GM06990 (cell line): ENCODE measurements at regions not wholly inside any gene's neighbourhood (a gene's known extent, or its start where the extent isn't known, plus 50 kb on each side); places are given as distances from the start of the nearest gene placed in this dataset.

Source experiments
- DNase-seq: peaks from one replicate; pipeline ENCODE4 v3.0.0-alpha.2; 2011; ENCODE audit not compliant: insufficient read length; ENCODE audit errors: extremely low read depth
- H3K27me3 ChIP-seq: replicated peaks from 2 replicates; pipeline ENCODE4 v1.6.0; 2011; ENCODE audit warnings: low read length; ENCODE audit not compliant: control insufficient read depth, insufficient read depth
- H3K36me3 ChIP-seq: 2 replicates; pipeline ENCODE4 v1.5.1; 2011; ENCODE audit warnings: low read length; ENCODE audit not compliant: control insufficient read depth, insufficient read depth
- H3K4me3 ChIP-seq: replicated peaks from 2 replicates; pipeline ENCODE4 v1.5.1; 2011; ENCODE audit warnings: low read depth, mild to moderate bottlenecking, control low read depth, low read length
- TF ChIP-seq, protein P1 (sequence below): IDR thresholded peaks from 2 replicates; pipeline ENCODE4 v1.5.1; 2011; ENCODE audit warnings: low read length, control low read depth, mild to moderate bottlenecking, inconsistent platforms; ENCODE audit not compliant: insufficient read depth, poor library complexity, severe bottlenecking

DNA sequence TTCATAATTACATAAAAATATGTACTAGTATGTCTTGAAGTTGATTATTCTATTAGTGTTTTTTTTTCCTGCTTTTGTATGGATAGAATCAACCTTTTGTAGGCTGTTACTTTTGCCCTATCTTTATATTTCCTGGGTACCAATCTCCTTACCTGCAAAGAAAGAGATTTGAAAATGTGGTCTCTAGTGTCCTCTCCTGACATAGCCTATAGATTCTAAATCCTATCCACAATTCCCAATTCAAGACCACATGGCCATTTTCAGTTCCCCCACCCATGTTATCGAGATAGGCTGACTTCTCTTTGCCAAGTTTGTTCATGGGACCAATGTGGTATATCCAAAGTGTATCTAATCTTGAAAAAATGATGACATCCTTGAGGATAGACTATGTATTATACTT, 269.4 kb upstream of the SEMA3D start:
- Histone ChIP-seq H3K36me3 (no peaks in the 10 kb centered on the region), H3K4me3 (no peak overlapping the region), H3K27me3 (no peaks in the 10 kb centered on the region)
- DNase-seq = no peak
- TF ChIP-seq, protein P1, sequence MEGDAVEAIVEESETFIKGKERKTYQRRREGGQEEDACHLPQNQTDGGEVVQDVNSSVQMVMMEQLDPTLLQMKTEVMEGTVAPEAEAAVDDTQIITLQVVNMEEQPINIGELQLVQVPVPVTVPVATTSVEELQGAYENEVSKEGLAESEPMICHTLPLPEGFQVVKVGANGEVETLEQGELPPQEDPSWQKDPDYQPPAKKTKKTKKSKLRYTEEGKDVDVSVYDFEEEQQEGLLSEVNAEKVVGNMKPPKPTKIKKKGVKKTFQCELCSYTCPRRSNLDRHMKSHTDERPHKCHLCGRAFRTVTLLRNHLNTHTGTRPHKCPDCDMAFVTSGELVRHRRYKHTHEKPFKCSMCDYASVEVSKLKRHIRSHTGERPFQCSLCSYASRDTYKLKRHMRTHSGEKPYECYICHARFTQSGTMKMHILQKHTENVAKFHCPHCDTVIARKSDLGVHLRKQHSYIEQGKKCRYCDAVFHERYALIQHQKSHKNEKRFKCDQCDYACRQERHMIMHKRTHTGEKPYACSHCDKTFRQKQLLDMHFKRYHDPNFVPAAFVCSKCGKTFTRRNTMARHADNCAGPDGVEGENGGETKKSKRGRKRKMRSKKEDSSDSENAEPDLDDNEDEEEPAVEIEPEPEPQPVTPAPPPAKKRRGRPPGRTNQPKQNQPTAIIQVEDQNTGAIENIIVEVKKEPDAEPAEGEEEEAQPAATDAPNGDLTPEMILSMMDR = no peak

DNA sequence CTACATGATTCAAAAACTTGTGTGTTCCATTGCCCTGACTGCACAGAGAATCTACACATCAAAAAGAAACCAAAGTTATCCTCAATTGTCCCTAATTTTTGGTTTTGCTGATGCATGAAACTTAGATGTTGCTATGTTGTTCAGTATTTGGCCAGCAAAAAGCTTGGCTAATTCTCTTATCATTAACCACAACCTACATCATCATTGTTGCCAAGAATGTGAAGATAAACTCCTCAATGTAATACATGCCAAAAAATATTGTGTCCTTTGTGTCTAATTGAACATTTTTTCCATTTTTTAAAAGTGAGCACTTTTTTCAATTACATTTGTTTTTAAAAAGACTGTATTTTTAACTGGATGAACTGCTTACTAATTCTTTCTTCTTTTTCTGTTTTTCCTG, 268.0 kb upstream of the SEMA3D start:
- TF ChIP-seq, protein P1 = no peak
- no peak for DNase-seq
- Histone ChIP-seq H3K4me3 (no peak overlapping the region), H3K27me3 (no peaks in the 10 kb centered on the region), H3K36me3 (no peaks in the 10 kb centered on the region)

DNA sequence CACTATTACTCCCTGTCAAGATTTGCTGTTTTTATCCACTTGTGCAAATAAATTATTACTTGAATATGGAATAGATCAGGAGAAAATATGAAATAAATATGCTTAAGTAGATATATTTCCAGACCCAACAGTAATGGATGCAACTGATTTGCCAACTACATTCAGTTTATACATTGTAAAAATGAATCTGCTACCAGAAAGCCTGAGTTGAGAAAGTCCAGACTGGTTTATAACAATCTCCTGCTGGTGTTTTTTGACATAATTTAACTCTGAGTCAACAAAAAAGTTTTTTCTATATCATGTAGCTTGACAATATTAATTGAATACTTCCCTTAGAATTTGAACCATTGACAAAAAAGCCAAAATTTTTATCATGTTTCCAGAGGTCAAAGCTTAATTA, 265.8 kb upstream of the SEMA3D start:
- Histone ChIP-seq H3K27me3 (no peaks in the 10 kb centered on the region), H3K36me3 (no peaks in the 10 kb centered on the region), H3K4me3 (no peak overlapping the region)
- DNase-seq = no peak
- TF ChIP-seq, protein P1 = no peak

- Histone ChIP-seq H3K36me3 (no peaks in the 10 kb centered on the region), H3K27me3 (no peaks in the 10 kb centered on the region), H3K4me3 (no peak overlapping the region)
- DNase-seq = no peak
- TF ChIP-seq, protein P1 = no peak
Observed at GRCh38 chr7:85449478-85449877, 262.6 kb upstream of the SEMA3D start.

GRCh38 chr7:85447004-85447403, 260.1 kb upstream of the SEMA3D start:
- TF ChIP-seq, protein P1 = no peak
- no peak overlapping the region for H3K4me3 ChIP-seq

GRCh38 chr7:85426487-85426960, 239.7 kb upstream of the SEMA3D start:
- no peaks in the 10 kb centered on the region for H3K36me3 ChIP-seq
- TF ChIP-seq, protein P1 = no peak

More at GRCh38 chr7:85447004-85447403, 260.1 kb upstream of the SEMA3D start:
- H3K27me3 ChIP-seq = no peaks in the 10 kb centered on the region
- H3K36me3 ChIP-seq = no peaks in the 10 kb centered on the region
- no peak for DNase-seq

More at GRCh38 chr7:85426487-85426960, 239.7 kb upstream of the SEMA3D start:
- Histone ChIP-seq H3K4me3 (no peak overlapping the region), H3K27me3 (no peaks in the 10 kb centered on the region)
- DNase-seq = no peak
